ENCODE measurements at regions not wholly inside any gene's neighbourhood (a gene's known extent, or its start where the extent isn't known, plus 50 kb on each side); places are given as distances from the start of the nearest gene placed in this dataset.

DNA sequence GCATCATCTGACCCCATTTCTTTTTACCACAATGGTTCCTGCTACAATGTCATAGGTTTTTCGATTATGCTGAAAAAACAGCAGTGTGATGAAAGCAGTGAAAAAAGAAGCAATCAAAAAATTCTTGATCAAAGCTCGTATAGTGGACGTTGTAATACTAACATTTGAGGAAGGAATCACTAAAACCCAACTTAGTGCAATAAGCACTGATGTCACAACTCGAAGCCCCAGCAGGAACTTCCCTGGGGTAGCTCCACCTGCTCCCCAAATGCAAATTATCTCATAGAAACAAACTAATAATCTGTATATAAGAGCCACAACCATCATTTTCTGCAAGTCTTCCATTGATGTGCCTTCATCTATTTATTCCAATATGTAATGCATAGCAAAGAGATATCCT lies 285.6 kb upstream of the SGK1 start (continued):
- TF ChIP-seq SRF (IDR thresholded peaks at IDR 0.05; ENCODE audit: low read depth, low read length) = no peak
- TF ChIP-seq, protein P1, sequence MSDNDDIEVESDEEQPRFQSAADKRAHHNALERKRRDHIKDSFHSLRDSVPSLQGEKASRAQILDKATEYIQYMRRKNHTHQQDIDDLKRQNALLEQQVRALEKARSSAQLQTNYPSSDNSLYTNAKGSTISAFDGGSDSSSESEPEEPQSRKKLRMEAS (IDR thresholded peaks at IDR 0.05) = no peak
- TF ChIP-seq CEBPB (IDR thresholded peaks at IDR 0.05; ENCODE audit: low read depth, low read length) = no peak
- no peak for TF ChIP-seq ATF2 (IDR thresholded peaks at IDR 0.05; ENCODE audit: low read length)
- TF ChIP-seq EGR1 (IDR thresholded peaks at IDR 0.05; ENCODE audit: borderline replicate concordance, low read depth, low read length) = no peak
- no peak for TF ChIP-seq SIX5 (IDR thresholded peaks at IDR 0.05; ENCODE audit: low read depth, low read length)
- TF ChIP-seq CREB1 (IDR thresholded peaks at IDR 0.05) = no peak
